ENCODE measurements at regions not wholly inside any gene's neighbourhood (a gene's known extent, or its start where the extent isn't known, plus 50 kb on each side); places are given as distances from the start of the nearest gene placed in this dataset.
A peak's percentile ranks its signal among the peaks of the same experiment; 100 is the strongest.
"Not testable (repeated sequence)": the region's sequence is repeated elsewhere in the genome, so short reads cannot be mapped to it uniquely, and the experiment has no call there.

DNA sequence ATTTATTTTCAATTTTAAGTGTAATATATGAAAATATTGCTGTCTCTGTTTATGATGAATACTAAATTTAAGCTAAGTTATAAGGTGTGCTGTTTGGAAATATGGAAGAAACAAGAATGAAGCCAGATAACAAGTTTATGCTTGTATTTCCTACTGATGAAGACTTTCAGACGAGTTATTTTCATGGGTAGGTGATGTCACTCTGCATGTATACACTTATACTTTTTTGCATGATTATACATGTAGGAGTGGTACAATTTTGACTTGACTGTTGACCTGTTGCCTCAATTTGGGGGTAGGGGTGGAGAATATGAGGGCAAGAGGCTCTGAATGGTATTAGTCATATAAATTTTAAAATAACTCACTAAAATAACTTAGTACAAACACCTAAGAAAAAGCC is 133.7 kb downstream of the HAUS1 start:
- Mint-ChIP-seq H3K4me3 (ENCODE audit: unreplicated experiment) (no peak overlapping the region), H3K27ac (ENCODE audit: unreplicated experiment) (no peak overlapping the region), H3K9me3 (ENCODE audit: unreplicated experiment) (no peaks in the 10 kb centered on the region), H3K27me3 (ENCODE audit: low read depth, unreplicated experiment) (no peaks in the 10 kb centered on the region), H3K36me3 (ENCODE audit: low read depth, unreplicated experiment) (no peaks in the 10 kb centered on the region), H3K4me1 (ENCODE audit: low read depth, unreplicated experiment) (peaks cover 25% of the 10 kb centered on the region)
- DNase-seq (ENCODE audit: low read depth): no peak
- TF ChIP-seq EZH2 (IDR thresholded peaks at IDR 0.05; ENCODE audit: insufficient read depth, low read length): no peak
- TF ChIP-seq CTCF (IDR thresholded peaks at IDR 0.05; ENCODE audit: insufficient read depth, low read depth, low read length): no peak
- H3K4me1 ChIP-seq (ENCODE audit: insufficient read depth, low read length): no peaks in the 10 kb centered on the region
- H3K4me2 ChIP-seq (ENCODE audit: low read length): no peak overlapping the region
- H3K9me3 ChIP-seq (ENCODE audit: insufficient read depth, low read depth, low read length): no peaks in the 10 kb centered on the region
- no peaks in the 10 kb centered on the region for H3K36me3 ChIP-seq (ENCODE audit: insufficient read depth, low read length)
- FAIRE-seq: no peak
- peaks cover 16% of the 10 kb centered on the region for H4K20me1 ChIP-seq (ENCODE audit: insufficient read depth, low read length)
- no peak overlapping the region for H2AFZ ChIP-seq (ENCODE audit: low read depth, low read length)
- no peak overlapping the region for H3K27ac ChIP-seq (ENCODE audit: low read depth, low read length)
- no peak overlapping the region for H3K4me3 ChIP-seq (ENCODE audit: insufficient read depth, low read depth, low read length)
- H3K9ac ChIP-seq (ENCODE audit: low read length): no peak overlapping the region
- H3K27me3 ChIP-seq (ENCODE audit: insufficient read depth, low read length): no peaks in the 10 kb centered on the region
- peaks cover 11% of the 10 kb centered on the region for H3K79me2 ChIP-seq (ENCODE audit: insufficient read depth, low read length)

DNA sequence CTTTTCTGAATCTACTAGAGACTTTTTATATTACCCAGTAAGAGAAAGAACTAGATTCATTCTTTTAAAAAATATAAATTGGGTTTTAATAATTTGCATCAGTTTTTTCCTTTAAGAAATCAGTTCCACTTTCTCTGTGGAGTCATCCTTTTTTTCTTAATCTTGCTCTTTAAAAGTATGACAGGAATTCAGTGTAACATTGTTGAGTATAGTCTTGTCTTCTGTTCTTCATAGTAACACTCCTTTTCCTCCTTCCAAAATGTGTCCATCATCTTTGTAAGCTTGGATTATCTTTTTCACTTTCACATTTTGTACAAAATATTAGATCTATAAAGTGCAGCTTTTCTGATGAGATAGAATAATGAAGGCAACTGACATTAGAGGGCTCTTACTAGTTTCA is 135.4 kb downstream of the HAUS1 start:
- DNase-seq (ENCODE audit: low read depth): no peak
- peak overlapping the region; percentile 63 for H3K4me3 Mint-ChIP-seq (ENCODE audit: unreplicated experiment)
- H3K4me1 Mint-ChIP-seq (ENCODE audit: low read depth, unreplicated experiment): peaks cover 29% of the 10 kb centered on the region
- no peaks in the 10 kb centered on the region for H3K9me3 Mint-ChIP-seq (ENCODE audit: unreplicated experiment)
- no peak overlapping the region for H2AFZ ChIP-seq (ENCODE audit: low read depth, low read length)
- no peak overlapping the region for H3K27ac ChIP-seq (ENCODE audit: low read depth, low read length)
- H3K36me3 ChIP-seq (ENCODE audit: insufficient read depth, low read length): no peaks in the 10 kb centered on the region
- no peak overlapping the region for H3K9ac ChIP-seq (ENCODE audit: low read length)
- H3K36me3 Mint-ChIP-seq (ENCODE audit: low read depth, unreplicated experiment): no peaks in the 10 kb centered on the region
- H3K4me3 ChIP-seq (ENCODE audit: insufficient read depth, low read depth, low read length): no peak overlapping the region
- peak; percentile 17 for FAIRE-seq
- no peaks in the 10 kb centered on the region for H3K27me3 Mint-ChIP-seq (ENCODE audit: low read depth, unreplicated experiment)
- no peaks in the 10 kb centered on the region for H3K27me3 ChIP-seq (ENCODE audit: insufficient read depth, low read length)
- peaks cover 19% of the 10 kb centered on the region for H3K79me2 ChIP-seq (ENCODE audit: insufficient read depth, low read length)
- H3K4me2 ChIP-seq (ENCODE audit: low read length): no peak overlapping the region
- TF ChIP-seq CTCF (IDR thresholded peaks at IDR 0.05; ENCODE audit: insufficient read depth, low read depth, low read length) (no peak), EZH2 (IDR thresholded peaks at IDR 0.05; ENCODE audit: insufficient read depth, low read length) (no peak)
- peaks cover 19% of the 10 kb centered on the region for H4K20me1 ChIP-seq (ENCODE audit: insufficient read depth, low read length)
- no peaks in the 10 kb centered on the region for H3K9me3 ChIP-seq (ENCODE audit: insufficient read depth, low read depth, low read length)
- H3K4me1 ChIP-seq (ENCODE audit: insufficient read depth, low read length): no peaks in the 10 kb centered on the region
- H3K27ac Mint-ChIP-seq (ENCODE audit: unreplicated experiment): peak overlapping the region; percentile 51

GRCh38 chr18:46239998-46240397 is 135.8 kb downstream of the HAUS1 start:
- Mint-ChIP-seq H3K27ac (ENCODE audit: unreplicated experiment) (no peak overlapping the region), H3K36me3 (ENCODE audit: low read depth, unreplicated experiment) (no peaks in the 10 kb centered on the region), H3K27me3 (ENCODE audit: low read depth, unreplicated experiment) (no peaks in the 10 kb centered on the region), H3K4me3 (ENCODE audit: unreplicated experiment) (peak overlapping the region; percentile 63), H3K4me1 (ENCODE audit: low read depth, unreplicated experiment) (peaks cover 27% of the 10 kb centered on the region), H3K9me3 (ENCODE audit: unreplicated experiment) (no peaks in the 10 kb centered on the region)
- Histone ChIP-seq H3K9me3 (ENCODE audit: insufficient read depth, low read depth, low read length) (no peaks in the 10 kb centered on the region), H3K4me1 (ENCODE audit: insufficient read depth, low read length) (no peaks in the 10 kb centered on the region), H3K9ac (ENCODE audit: low read length) (no peak overlapping the region), H3K79me2 (ENCODE audit: insufficient read depth, low read length) (peaks cover 18% of the 10 kb centered on the region), H2AFZ (ENCODE audit: low read depth, low read length) (no peak overlapping the region), H3K36me3 (ENCODE audit: insufficient read depth, low read length) (no peaks in the 10 kb centered on the region), H3K4me3 (ENCODE audit: insufficient read depth, low read depth, low read length) (no peak overlapping the region), H3K27ac (ENCODE audit: low read depth, low read length) (no peak overlapping the region), H4K20me1 (ENCODE audit: insufficient read depth, low read length) (peaks cover 15% of the 10 kb centered on the region), H3K4me2 (ENCODE audit: low read length) (no peak overlapping the region), H3K27me3 (ENCODE audit: insufficient read depth, low read length) (no peaks in the 10 kb centered on the region)
- FAIRE-seq: no peak
- TF ChIP-seq EZH2 (IDR thresholded peaks at IDR 0.05; ENCODE audit: insufficient read depth, low read length): no peak
- TF ChIP-seq CTCF (IDR thresholded peaks at IDR 0.05; ENCODE audit: insufficient read depth, low read depth, low read length): no peak
- DNase-seq (ENCODE audit: low read depth): no peak

- H3K27me3 Mint-ChIP-seq (ENCODE audit: low read depth, unreplicated experiment); H3K36me3 Mint-ChIP-seq (ENCODE audit: low read depth, unreplicated experiment); H3K36me3 ChIP-seq (ENCODE audit: insufficient read depth, low read length); H3K4me2 ChIP-seq (ENCODE audit: low read length); H2AFZ ChIP-seq (ENCODE audit: low read depth, low read length); H3K27me3 ChIP-seq (ENCODE audit: insufficient read depth, low read length); H3K4me1 ChIP-seq (ENCODE audit: insufficient read depth, low read length); H3K27ac ChIP-seq (ENCODE audit: low read depth, low read length); H3K4me3 Mint-ChIP-seq (ENCODE audit: unreplicated experiment); FAIRE-seq; H3K4me3 ChIP-seq (ENCODE audit: insufficient read depth, low read depth, low read length); H3K9me3 Mint-ChIP-seq (ENCODE audit: unreplicated experiment); H3K9ac ChIP-seq (ENCODE audit: low read length); H3K27ac Mint-ChIP-seq (ENCODE audit: unreplicated experiment); H3K9me3 ChIP-seq (ENCODE audit: insufficient read depth, low read depth, low read length); DNase-seq (ENCODE audit: low read depth): not testable (repeated sequence)
- H3K4me1 Mint-ChIP-seq (ENCODE audit: low read depth, unreplicated experiment): peaks cover 32% of the 10 kb centered on the region
- H3K79me2 ChIP-seq (ENCODE audit: insufficient read depth, low read length): peaks cover 24% of the 10 kb centered on the region
- H4K20me1 ChIP-seq (ENCODE audit: insufficient read depth, low read length): peaks cover 14% of the 10 kb centered on the region
Observed at GRCh38 chr18:46241393-46241792, 137.2 kb downstream of the HAUS1 start.

Data from astrocyte (in vitro differentiated cells and primary cell).